ENCODE measurements at regions not wholly inside any gene's neighbourhood (a gene's known extent, or its start where the extent isn't known, plus 50 kb on each side); places are given as distances from the start of the nearest gene placed in this dataset.

- DNase-seq = no peak
- H3K36me3 ChIP-seq = no peaks in the 10 kb centered on the region
- H3K27ac ChIP-seq = no peak overlapping the region
- no peak overlapping the region for H3K4me3 ChIP-seq
- H3K9me3 ChIP-seq (replicated peaks) = no peaks in the 10 kb centered on the region
- H3K27me3 ChIP-seq = no peaks in the 10 kb centered on the region
- H3K4me1 ChIP-seq = peaks cover 9% of the 10 kb centered on the region; the same call in 1 of the 2 replicates
These were observed 147.1 kb upstream of the MYCN start for GRCh38 chr2:15793078-15793913.

GRCh38 chr2:15793978-15794377 lies 146.4 kb upstream of the MYCN start:
- H3K9me3 ChIP-seq (replicated peaks) = no peaks in the 10 kb centered on the region
- H3K4me3 ChIP-seq = no peak overlapping the region
- H3K4me1 ChIP-seq = peaks cover 14% of the 10 kb centered on the region
- H3K27ac ChIP-seq = no peak overlapping the region
- DNase-seq = no peak
- no peaks in the 10 kb centered on the region for H3K36me3 ChIP-seq
- H3K27me3 ChIP-seq = no peaks in the 10 kb centered on the region

GRCh38 chr2:15794608-15795134 lies 145.7 kb upstream of the MYCN start:
- no peak overlapping the region for H3K4me3 ChIP-seq
- H3K36me3 ChIP-seq = no peaks in the 10 kb centered on the region
- H3K27ac ChIP-seq = no peak overlapping the region
- peaks cover 21% of the 10 kb centered on the region for H3K4me1 ChIP-seq
- H3K9me3 ChIP-seq (replicated peaks) = no peaks in the 10 kb centered on the region
- no peak for DNase-seq
- H3K27me3 ChIP-seq = no peaks in the 10 kb centered on the region

GRCh38 chr2:15795426-15795825 lies 144.9 kb upstream of the MYCN start:
- Histone ChIP-seq H3K4me1 (peaks cover 21% of the 10 kb centered on the region), H3K36me3 (no peaks in the 10 kb centered on the region), H3K9me3 (replicated peaks) (no peaks in the 10 kb centered on the region), H3K27me3 (no peaks in the 10 kb centered on the region), H3K4me3 (no peak overlapping the region), H3K27ac (no peak overlapping the region)
- peak in 1 of 2 experiments; percentile 47 for DNase-seq

GRCh38 chr2:15796167-15796942 lies 144.0 kb upstream of the MYCN start:
- no peak overlapping the region for H3K4me3 ChIP-seq
- DNase-seq = no peak
- H3K9me3 ChIP-seq (replicated peaks) = no peaks in the 10 kb centered on the region
- no peaks in the 10 kb centered on the region for H3K27me3 ChIP-seq
- no peaks in the 10 kb centered on the region for H3K36me3 ChIP-seq
- H3K4me1 ChIP-seq = peaks cover 21% of the 10 kb centered on the region
- no peak overlapping the region for H3K27ac ChIP-seq

- peak; percentile 53 to 74 for DNase-seq
- Histone ChIP-seq H3K27ac (no peak overlapping the region), H3K9me3 (replicated peaks) (no peaks in the 10 kb centered on the region)
These were observed 143.0 kb upstream of the MYCN start for GRCh38 chr2:15797231-15797938.

GRCh38 chr2:15797939-15798281 lies 142.4 kb upstream of the MYCN start:
- Histone ChIP-seq H3K27ac (no peak overlapping the region), H3K27me3 (no peaks in the 10 kb centered on the region), H3K4me1 (peaks cover 21% of the 10 kb centered on the region), H3K4me3 (no peak overlapping the region), H3K36me3 (no peaks in the 10 kb centered on the region), H3K9me3 (replicated peaks) (no peaks in the 10 kb centered on the region)
- DNase-seq = no peak

More at GRCh38 chr2:15797231-15797938, 143.0 kb upstream of the MYCN start:
- Histone ChIP-seq H3K36me3 (no peaks in the 10 kb centered on the region), H3K4me1 (peaks cover 21% of the 10 kb centered on the region), H3K4me3 (no peak overlapping the region), H3K27me3 (no peaks in the 10 kb centered on the region)

GRCh38 chr2:15798701-15799431 lies 141.5 kb upstream of the MYCN start:
- Histone ChIP-seq H3K9me3 (replicated peaks) (no peaks in the 10 kb centered on the region), H3K4me1 (peaks cover 21% of the 10 kb centered on the region), H3K4me3 (no peak overlapping the region), H3K27ac (no peak overlapping the region), H3K27me3 (no peaks in the 10 kb centered on the region), H3K36me3 (no peaks in the 10 kb centered on the region)
- DNase-seq = peak in 1 of 2 experiments; percentile 56

- Histone ChIP-seq H3K9me3 (replicated peaks) (no peaks in the 10 kb centered on the region), H3K36me3 (no peaks in the 10 kb centered on the region), H3K4me1 (peaks cover 21% of the 10 kb centered on the region), H3K4me3 (no peak overlapping the region), H3K27ac (no peak overlapping the region), H3K27me3 (no peaks in the 10 kb centered on the region)
- peak in 1 of 2 experiments; percentile 41 for DNase-seq
These were observed 140.9 kb upstream of the MYCN start for GRCh38 chr2:15799432-15799827.

GRCh38 chr2:15800495-15801329 lies 139.6 kb upstream of the MYCN start:
- H3K4me1 ChIP-seq = peaks cover 13% of the 10 kb centered on the region

GRCh38 chr2:15801439-15801838 lies 138.9 kb upstream of the MYCN start:
- H3K27ac ChIP-seq = no peak overlapping the region

More at GRCh38 chr2:15800495-15801329, 139.6 kb upstream of the MYCN start:
- Histone ChIP-seq H3K36me3 (no peaks in the 10 kb centered on the region), H3K27me3 (no peaks in the 10 kb centered on the region), H3K4me3 (no peak overlapping the region), H3K9me3 (replicated peaks) (no peaks in the 10 kb centered on the region), H3K27ac (no peak overlapping the region)
- DNase-seq = no peak

GRCh38 chr2:15801904-15802303 lies 138.4 kb upstream of the MYCN start:
- H3K9me3 ChIP-seq (replicated peaks) = no peaks in the 10 kb centered on the region
- H3K4me1 ChIP-seq = peaks cover 13% of the 10 kb centered on the region
- H3K36me3 ChIP-seq = no peaks in the 10 kb centered on the region
- H3K27me3 ChIP-seq = no peaks in the 10 kb centered on the region
- no peak for DNase-seq
- H3K4me3 ChIP-seq = no peak overlapping the region
- no peak overlapping the region for H3K27ac ChIP-seq

More at GRCh38 chr2:15801439-15801838, 138.9 kb upstream of the MYCN start:
- no peaks in the 10 kb centered on the region for H3K9me3 ChIP-seq (replicated peaks)
- no peak overlapping the region for H3K4me3 ChIP-seq
- no peaks in the 10 kb centered on the region for H3K27me3 ChIP-seq
- H3K4me1 ChIP-seq = peaks cover 13% of the 10 kb centered on the region
- no peak for DNase-seq
- no peaks in the 10 kb centered on the region for H3K36me3 ChIP-seq

GRCh38 chr2:15802657-15803542 lies 137.4 kb upstream of the MYCN start:
- Histone ChIP-seq H3K36me3 (no peaks in the 10 kb centered on the region), H3K9me3 (replicated peaks) (no peaks in the 10 kb centered on the region), H3K4me1 (peaks cover 13% of the 10 kb centered on the region), H3K27ac (no peak overlapping the region), H3K4me3 (no peak overlapping the region), H3K27me3 (no peaks in the 10 kb centered on the region)
- DNase-seq = no peak

Measured in SJCRH30 (cell line).